GM18498 (cell line): ENCODE measurements at regions not wholly inside any gene's neighbourhood (a gene's known extent, or its start where the extent isn't known, plus 50 kb on each side); places are given as distances from the start of the nearest gene placed in this dataset.
"Not testable (repeated sequence)": the region's sequence is repeated elsewhere in the genome, so short reads cannot be mapped to it uniquely, and the experiment has no call there.

Experiments
- ATAC-seq: cut with Tn5 transposase; IDR thresholded peaks from one replicate; pipeline ENCODE4 v1.9.1; 2021; ENCODE audit warnings: mild to moderate bottlenecking, moderate library complexity; ENCODE audit not compliant: unreplicated experiment

GRCh38 chr15:39016706-39017105 is 452.1 kb upstream of the RASGRP1 start:
- no peak for ATAC-seq

GRCh38 chr15:39018966-39019365 is 454.4 kb upstream of the RASGRP1 start:
- ATAC-seq, result no peak

GRCh38 chr15:39021341-39021740 is 456.7 kb upstream of the RASGRP1 start:
- ATAC-seq, result no peak

- no peak for ATAC-seq
These were observed 458.1 kb upstream of the RASGRP1 start for GRCh38 chr15:39022532-39023305.

GRCh38 chr15:39025321-39025720 is 460.7 kb upstream of the RASGRP1 start:
- no peak for ATAC-seq

- no peak for ATAC-seq
These were observed 461.3 kb upstream of the RASGRP1 start for GRCh38 chr15:39025881-39026280.

GRCh38 chr15:39028069-39028468 is 463.5 kb upstream of the RASGRP1 start:
- ATAC-seq, result no peak

GRCh38 chr15:39029741-39030140 is 465.1 kb upstream of the RASGRP1 start:
- no peak for ATAC-seq

- no peak for ATAC-seq
These were observed 465.9 kb upstream of the RASGRP1 start for GRCh38 chr15:39030291-39031070.

GRCh38 chr15:39031596-39031995 is 467.0 kb upstream of the RASGRP1 start:
- no peak for ATAC-seq

GRCh38 chr15:39034816-39035215 is 470.2 kb upstream of the RASGRP1 start:
- no peak for ATAC-seq

GRCh38 chr15:39037611-39038010 is 473.0 kb upstream of the RASGRP1 start:
- not testable (repeated sequence) for ATAC-seq

GRCh38 chr15:39040861-39041260 is 476.2 kb upstream of the RASGRP1 start:
- no peak for ATAC-seq

- no peak for ATAC-seq
These were observed 477.4 kb upstream of the RASGRP1 start for GRCh38 chr15:39041979-39042495.

- ATAC-seq, result no peak
These were observed 487.2 kb upstream of the RASGRP1 start for GRCh38 chr15:39051626-39052322.

- ATAC-seq, result no peak
These were observed 487.7 kb upstream of the RASGRP1 start for GRCh38 chr15:39052323-39052705.

GRCh38 chr15:39053480-39053879 is 488.9 kb upstream of the RASGRP1 start:
- no peak for ATAC-seq

- ATAC-seq, result no peak
These were observed 489.6 kb upstream of the RASGRP1 start for GRCh38 chr15:39054128-39054732.

GRCh38 chr15:39056357-39056756 is 491.7 kb upstream of the RASGRP1 start:
- ATAC-seq, result no peak

GRCh38 chr15:39058351-39059131 is 493.9 kb upstream of the RASGRP1 start:
- no peak for ATAC-seq
